MM.1S (cell line): ENCODE measurements at regions not wholly inside any gene's neighbourhood (a gene's known extent, or its start where the extent isn't known, plus 50 kb on each side); places are given as distances from the start of the nearest gene placed in this dataset.

Experiments used
- CTCF ChIP-seq: fragments of 300-600 bp; sonication (generic); IDR thresholded peaks from 2 replicates; pipeline ENCODE4 v1.5.1; 2016; ENCODE audit warnings: antibody characterized with exemption, low read length, mixed read lengths
- EZH2 ChIP-seq: fragments of 300-600 bp; sonication (generic); optimal IDR thresholded peaks from 2 replicates; pipeline ENCODE3; 2017; ENCODE audit warnings: low read depth, mild to moderate bottlenecking, antibody characterized with exemption, low read length, mixed read lengths

- TF ChIP-seq CTCF (no peak), EZH2 (no peak)
Measured at GRCh38 chr10:2936816-2937215, 130.5 kb upstream of the PFKP start.
